GM20000 (cell line): ENCODE measurements at regions not wholly inside any gene's neighbourhood (a gene's known extent, or its start where the extent isn't known, plus 50 kb on each side); places are given as distances from the start of the nearest gene placed in this dataset.
"Not testable (repeated sequence)": the region's sequence is repeated elsewhere in the genome, so short reads cannot be mapped to it uniquely, and the experiment has no call there.

Experiments
- DNase-seq: peaks from one replicate; pipeline ENCODE4 v3.0.0; 2012; ENCODE audit warnings: low spot score
- TF ChIP-seq, protein P1 (sequence below): IDR thresholded peaks from 2 replicates; pipeline ENCODE4 v1.5.1; 2012; ENCODE audit warnings: mild to moderate bottlenecking, control low read depth; ENCODE audit errors: extremely low read depth, missing control alignments

DNA sequence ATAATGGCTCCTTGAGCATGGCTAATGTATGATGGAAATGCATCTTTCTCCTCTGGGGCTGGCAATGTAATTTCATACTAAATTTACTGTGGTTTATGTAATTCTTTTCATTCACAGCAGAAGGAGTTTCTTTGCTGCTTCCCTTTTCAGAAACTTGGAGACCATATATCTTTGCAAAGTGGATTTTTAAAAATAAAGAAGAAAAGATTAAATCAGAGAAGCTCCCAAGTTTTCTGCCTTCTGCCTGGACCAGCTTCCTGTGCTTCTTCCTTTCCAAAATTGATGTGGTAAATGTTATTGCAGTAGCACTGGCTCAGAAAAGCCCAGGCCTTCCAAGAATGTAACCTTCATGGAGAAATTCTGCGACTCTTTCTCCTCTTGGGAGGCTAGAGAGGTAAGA, 300.1 kb upstream of the NCAM1 start:
- no peak for DNase-seq
- TF ChIP-seq, protein P1, sequence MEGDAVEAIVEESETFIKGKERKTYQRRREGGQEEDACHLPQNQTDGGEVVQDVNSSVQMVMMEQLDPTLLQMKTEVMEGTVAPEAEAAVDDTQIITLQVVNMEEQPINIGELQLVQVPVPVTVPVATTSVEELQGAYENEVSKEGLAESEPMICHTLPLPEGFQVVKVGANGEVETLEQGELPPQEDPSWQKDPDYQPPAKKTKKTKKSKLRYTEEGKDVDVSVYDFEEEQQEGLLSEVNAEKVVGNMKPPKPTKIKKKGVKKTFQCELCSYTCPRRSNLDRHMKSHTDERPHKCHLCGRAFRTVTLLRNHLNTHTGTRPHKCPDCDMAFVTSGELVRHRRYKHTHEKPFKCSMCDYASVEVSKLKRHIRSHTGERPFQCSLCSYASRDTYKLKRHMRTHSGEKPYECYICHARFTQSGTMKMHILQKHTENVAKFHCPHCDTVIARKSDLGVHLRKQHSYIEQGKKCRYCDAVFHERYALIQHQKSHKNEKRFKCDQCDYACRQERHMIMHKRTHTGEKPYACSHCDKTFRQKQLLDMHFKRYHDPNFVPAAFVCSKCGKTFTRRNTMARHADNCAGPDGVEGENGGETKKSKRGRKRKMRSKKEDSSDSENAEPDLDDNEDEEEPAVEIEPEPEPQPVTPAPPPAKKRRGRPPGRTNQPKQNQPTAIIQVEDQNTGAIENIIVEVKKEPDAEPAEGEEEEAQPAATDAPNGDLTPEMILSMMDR: no peak

- TF ChIP-seq, protein P1: no peak
- no peak for DNase-seq
Observed at GRCh38 chr11:112661571-112661970, 299.6 kb upstream of the NCAM1 start.

- no peak for DNase-seq
- TF ChIP-seq, protein P1: no peak
Observed at GRCh38 chr11:112662554-112662953, 298.7 kb upstream of the NCAM1 start.

DNA sequence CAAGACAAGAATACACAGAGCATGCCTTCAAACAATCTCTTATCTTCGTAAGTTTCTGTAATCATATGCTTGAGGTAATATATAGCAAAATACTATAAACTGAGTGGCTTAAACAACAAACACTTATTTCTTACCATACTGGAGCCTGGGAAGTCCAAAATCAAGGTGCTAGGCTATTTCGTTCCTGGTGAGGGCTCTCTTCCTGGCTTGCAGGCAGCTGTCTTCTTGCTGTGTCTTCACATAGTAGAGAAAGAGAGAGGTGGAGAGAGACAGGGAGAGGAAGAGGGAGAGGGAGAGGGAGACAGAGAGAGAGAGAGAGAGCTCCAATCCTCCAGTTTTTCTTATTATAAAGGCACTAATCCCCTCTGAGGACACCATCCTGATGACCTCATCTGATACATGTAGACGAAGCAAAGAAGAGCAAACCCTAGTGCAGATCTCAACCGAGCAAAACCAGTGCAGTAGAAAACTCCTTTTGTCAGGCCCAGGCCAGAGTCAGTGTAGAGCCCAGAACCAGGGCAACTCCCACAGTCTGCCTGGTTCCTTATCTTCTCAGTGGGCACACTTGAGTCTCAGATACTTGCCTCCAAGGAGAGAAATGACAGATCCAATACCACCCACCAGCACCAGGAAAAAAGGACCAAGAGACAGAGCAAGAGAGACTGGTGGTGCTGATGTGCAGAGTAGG, 297.1 kb upstream of the NCAM1 start:
- TF ChIP-seq, protein P1: no peak
- no peak for DNase-seq

DNA sequence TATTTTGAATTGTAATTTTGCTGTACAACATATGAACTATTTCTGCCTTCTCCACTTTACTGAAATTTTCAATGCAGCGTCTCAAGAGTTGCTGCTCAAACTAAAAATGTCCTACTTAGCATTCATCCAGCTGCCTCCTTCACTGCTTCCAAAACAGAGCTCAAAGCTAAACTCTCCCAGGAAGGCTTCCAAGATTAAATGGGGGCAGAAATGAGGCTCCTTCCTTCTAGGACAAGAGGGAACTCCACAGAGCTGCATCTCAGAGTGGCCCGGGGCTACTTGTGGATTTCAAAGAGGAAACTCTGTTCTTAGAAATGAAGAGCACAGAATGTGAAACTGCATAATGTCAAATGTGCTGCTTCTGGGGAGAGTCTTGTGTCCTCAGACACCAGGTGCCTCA, 295.9 kb upstream of the NCAM1 start:
- TF ChIP-seq, protein P1: no peak
- DNase-seq: no peak

DNA sequence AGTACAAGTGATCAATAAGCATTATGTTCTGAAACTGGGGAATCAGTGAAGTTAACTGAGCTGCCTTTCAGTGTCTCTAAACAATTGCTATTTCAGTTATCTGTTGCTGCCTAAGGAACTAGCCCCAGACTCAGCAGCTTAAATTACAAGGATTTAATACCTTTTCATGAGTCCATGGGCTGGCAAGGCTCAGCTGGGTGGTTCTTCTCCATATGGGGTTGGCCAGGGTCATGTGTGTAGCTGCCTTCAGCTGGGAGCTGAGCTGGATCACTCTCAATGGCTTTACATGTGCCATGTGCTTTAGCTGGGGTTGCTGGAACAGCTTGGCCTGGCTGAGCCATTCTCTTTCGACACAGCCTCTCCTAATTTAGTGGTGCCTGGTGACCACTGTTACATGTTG, 295.0 kb upstream of the NCAM1 start:
- no peak for DNase-seq
- TF ChIP-seq, protein P1: no peak

DNA sequence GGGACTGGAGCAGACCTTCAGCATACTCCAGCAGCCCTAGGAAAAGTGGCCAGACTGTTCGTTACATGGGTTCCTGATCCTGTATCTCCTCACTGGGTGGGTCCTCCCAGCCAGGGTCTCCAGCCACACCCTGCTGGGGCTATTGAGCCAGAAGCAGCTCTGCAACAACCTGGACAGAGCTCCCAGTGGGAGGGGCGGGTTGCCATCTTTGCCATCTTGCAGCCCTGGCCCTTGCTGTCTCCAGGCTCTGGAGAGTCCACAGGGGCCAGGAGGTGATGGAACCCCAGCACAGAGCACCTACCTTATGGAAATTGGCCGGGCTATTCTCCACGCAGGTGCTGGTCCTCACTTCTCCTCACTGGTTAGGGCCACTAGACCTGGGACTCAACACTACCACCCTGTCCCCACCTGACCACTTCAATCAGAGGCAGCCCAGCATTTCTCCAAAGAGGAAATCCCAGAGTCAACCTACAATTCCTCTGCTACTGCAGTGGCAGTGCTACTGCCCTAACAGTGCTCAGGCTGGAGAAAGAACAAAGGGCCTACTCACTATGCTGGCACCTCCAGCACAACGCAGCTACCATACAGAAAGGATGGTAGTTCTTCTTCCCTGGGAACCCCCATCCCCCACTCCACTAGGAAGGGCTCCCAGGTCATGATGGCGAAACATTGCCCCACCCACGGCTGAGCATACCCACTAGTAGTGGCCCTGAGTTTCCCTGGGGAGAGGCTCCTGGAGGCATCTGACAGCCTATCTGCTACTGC, 290.2 kb upstream of the NCAM1 start:
- TF ChIP-seq, protein P1: no peak
- no peak for DNase-seq

- DNase-seq: not testable (repeated sequence)
Observed at GRCh38 chr11:112673401-112673800, 287.8 kb upstream of the NCAM1 start.
